ENCODE measurements at regions not wholly inside any gene's neighbourhood (a gene's known extent, or its start where the extent isn't known, plus 50 kb on each side); places are given as distances from the start of the nearest gene placed in this dataset.
"Not testable (repeated sequence)": the region's sequence is repeated elsewhere in the genome, so short reads cannot be mapped to it uniquely, and the experiment has no call there.

GRCh38 chr7:34207810-34208209 lies 302.5 kb downstream of the BMPER start:
- no peak for DNase-seq (ENCODE audit: low read depth in 3 of 3)

GRCh38 chr7:34208878-34209621 lies 303.7 kb downstream of the BMPER start:
- no peak for DNase-seq (ENCODE audit: low read depth in 3 of 3)

DNA sequence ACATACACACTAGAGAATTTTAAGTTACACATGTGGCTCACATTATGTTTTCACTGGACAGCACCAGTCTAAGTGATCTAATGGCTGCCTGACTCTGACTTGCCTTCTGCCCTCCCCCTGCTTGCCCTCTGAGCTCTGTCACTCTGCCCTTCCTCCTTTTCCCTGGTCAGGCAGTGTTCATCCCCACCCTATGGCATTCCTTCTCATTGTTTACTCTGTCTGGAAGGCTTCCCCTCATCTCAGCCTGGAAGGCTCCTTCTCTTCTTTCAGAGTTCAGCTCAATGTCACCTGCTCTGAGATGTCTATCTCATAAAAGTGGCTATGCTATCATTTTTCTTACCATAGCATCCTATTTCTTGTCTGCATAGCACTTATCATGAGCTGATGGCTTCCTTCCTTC lies 305.7 kb downstream of the BMPER start:
- DNase-seq (ENCODE audit: low read depth in 3 of 3) = no peak

GRCh38 chr7:34217972-34218371 lies 312.6 kb downstream of the BMPER start:
- no peak for DNase-seq (ENCODE audit: low read depth in 3 of 3)

GRCh38 chr7:34219153-34219718 lies 313.9 kb downstream of the BMPER start:
- no peak for DNase-seq (ENCODE audit: low read depth in 3 of 3)

DNA sequence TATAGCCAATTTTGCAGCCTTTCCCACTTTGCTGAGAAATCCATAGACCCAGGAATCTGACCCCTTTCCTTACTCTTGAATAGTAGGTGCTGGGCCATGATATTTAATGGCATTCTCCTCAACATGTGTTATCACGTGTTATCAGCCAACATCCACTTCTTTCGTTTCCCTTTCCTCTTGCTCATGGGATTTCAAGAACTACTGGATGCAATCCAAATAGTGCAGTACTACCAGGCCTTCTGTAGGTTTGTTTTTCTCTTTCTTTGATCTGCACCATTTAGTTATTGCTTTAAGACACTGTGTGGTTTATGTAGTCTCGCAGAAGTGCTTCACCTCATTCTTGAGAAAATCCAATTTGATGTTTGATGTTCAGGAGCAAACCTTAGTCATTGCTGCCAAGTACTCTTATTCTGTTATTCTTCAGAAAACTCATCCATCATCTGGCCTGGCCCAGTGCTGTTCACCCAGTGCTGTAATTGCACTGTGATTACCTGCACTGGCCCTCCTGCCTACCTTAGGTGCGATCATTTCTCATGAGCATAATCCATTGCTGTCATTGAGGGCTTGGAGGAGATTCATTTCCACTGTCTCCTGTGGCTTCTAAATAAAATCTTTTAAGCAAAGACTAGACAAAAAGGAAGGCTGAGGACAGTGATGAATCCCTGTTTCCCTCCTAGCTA lies 315.3 kb downstream of the BMPER start:
- DNase-seq (ENCODE audit: low read depth in 3 of 3) = no peak

- no peak for DNase-seq (ENCODE audit: low read depth in 3 of 3)
These were observed 317.0 kb downstream of the BMPER start for GRCh38 chr7:34222316-34222715.

DNA sequence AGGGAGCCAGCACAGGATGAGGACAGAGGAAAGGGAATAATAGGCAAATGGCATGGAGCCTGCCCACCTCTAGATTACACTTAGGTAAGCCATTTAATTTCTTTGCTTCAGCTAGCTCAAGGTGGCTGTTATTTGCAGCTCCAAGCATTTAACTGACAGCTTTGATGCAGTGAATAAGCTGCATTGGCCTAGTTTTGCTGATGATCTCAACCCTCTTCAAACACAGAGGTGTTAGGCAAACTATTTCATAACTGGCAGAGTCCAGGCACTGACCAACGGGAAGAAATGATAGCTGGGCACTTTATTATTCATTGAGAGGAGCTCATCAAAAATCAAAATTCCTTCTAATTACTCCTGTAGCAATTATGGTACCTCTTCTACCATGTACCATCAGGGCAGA lies 317.4 kb downstream of the BMPER start:
- DNase-seq (ENCODE audit: low read depth in 3 of 3) = no peak

DNA sequence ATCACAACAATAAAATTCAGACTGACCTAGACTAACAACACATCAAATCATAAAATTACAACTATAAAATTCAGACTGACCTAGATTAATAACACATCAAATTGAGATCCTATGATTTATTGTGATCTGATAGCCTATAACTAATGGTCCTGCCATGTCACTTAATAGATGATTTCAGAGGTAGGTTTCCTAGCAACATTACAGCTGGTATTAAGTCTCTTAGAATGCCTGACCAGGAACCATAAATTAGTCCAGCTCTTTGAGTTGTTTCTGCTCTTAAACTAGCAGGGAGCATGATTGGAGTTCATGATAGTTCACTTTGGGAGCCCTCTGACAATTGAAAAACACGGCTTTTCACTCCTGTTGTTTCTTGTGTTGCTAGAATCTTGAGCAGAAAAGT lies 318.9 kb downstream of the BMPER start:
- no peak for DNase-seq (ENCODE audit: low read depth in 3 of 3)

DNA sequence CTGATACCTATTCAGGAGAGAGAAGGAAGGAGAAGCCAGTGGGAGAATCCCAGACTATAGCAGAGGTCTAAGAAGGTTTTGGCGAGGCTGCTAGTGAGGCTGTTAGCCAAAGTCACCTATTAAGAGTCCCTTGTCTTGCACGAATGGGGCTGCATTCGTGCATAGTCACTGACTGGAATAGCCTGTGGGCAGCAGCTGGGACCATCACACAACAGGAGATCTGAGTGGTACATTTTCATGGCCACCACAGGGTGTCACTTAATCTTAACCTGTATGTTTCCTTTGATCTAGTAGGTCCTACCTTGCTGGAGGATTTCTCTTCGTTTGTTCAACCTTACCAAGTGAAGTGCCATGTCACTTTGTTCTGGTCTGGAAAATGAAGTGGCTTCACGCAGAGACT lies 319.9 kb downstream of the BMPER start:
- no peak for DNase-seq (ENCODE audit: low read depth in 3 of 3)

DNA sequence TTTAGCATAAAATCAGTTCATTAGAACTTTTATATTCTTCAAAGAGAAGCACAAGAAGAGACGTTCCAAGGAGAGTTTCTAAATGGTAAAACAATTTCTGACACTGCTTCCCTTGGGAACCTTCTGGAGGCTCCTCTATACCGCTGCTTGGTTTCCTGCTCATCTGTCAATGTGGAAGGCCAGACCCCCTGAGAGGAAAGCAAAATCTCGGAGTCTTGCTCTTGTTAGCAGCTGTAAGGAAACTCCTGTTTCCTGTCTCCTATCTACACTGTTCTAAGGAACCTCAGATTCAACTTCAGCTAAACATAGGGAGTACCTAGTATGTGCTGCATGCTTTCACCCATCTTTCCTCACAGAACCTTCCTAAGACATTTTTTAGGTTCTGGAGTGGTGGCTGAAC lies 322.2 kb downstream of the BMPER start:
- DNase-seq (ENCODE audit: low read depth in 3 of 3) = no peak

DNA sequence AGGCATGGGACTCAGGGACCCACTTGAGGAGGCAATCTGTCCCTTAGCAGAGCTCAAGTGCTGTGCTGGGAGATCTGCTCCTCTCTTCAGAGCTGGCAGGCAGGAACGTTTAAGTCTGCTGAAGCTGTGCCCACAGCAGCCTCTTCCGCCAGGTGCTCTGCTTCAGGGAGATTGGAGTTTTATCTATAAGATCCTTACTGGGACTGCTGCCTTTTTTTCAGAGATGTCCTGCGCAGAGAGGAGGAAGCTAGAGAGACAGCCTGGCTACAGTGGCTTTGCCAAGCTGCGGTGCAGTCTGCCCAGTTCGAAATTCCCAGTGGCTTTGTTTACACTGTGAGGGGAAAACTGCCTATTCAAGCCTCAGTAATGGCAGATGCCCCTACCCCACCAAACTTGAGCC lies 329.8 kb downstream of the BMPER start:
- DNase-seq (ENCODE audit: low read depth in 3 of 3) = not testable (repeated sequence)

DNA sequence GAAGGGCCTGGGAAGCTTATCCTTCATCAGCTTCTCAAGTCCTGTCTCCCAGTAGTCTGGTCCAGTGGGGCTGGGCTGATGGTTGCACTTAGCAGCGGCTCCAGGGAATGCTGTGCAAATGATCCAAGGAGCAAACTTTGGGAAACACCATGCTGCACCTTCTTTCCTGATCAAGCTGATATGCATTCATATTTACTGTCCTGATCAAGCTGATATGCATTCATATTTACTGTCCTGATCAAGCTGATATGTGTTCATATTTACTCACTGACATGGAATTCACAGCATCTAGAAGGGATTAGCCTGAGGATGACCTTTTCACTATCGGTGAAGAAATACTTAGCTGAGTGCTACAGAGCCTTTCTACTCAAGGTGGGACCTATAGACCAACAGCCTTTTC lies 330.7 kb downstream of the BMPER start:
- no peak for DNase-seq (ENCODE audit: low read depth in 3 of 3)

- no peak for DNase-seq (ENCODE audit: low read depth in 3 of 3)
These were observed 331.6 kb downstream of the BMPER start for GRCh38 chr7:34236839-34237492.

- no peak for DNase-seq (ENCODE audit: low read depth in 3 of 3)
These were observed 332.1 kb downstream of the BMPER start for GRCh38 chr7:34237493-34237849.

GRCh38 chr7:34240417-34240816 lies 335.1 kb downstream of the BMPER start:
- no peak for DNase-seq (ENCODE audit: low read depth in 3 of 3)

- DNase-seq (ENCODE audit: low read depth in 3 of 3) = no peak
These were observed 337.1 kb downstream of the BMPER start for GRCh38 chr7:34242391-34242790.

DNA sequence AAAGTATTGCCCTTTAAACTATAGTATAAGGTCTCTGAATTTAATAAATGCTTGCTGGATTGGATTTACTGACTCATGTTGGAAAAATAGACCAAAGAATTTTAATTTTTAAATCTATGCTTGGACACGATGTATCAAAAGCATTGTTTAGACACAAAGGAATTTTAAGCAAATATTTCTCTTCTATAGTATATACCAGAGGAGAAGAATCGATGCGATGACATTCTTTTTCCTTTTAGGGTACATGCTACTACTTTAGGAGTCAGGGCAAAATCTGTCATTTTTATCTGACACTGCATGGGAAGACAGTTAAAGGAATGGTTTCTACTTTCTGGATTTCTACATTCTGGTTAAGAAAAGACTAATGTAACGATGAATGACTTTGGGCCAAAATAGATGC lies 339.9 kb downstream of the BMPER start:
- no peak for DNase-seq (ENCODE audit: low read depth in 3 of 3)

- DNase-seq (ENCODE audit: low read depth in 3 of 3) = no peak
These were observed 342.1 kb downstream of the BMPER start for GRCh38 chr7:34247468-34247867.

- DNase-seq (ENCODE audit: low read depth in 3 of 3) = no peak
These were observed 343.9 kb downstream of the BMPER start for GRCh38 chr7:34249192-34249591.

DNA sequence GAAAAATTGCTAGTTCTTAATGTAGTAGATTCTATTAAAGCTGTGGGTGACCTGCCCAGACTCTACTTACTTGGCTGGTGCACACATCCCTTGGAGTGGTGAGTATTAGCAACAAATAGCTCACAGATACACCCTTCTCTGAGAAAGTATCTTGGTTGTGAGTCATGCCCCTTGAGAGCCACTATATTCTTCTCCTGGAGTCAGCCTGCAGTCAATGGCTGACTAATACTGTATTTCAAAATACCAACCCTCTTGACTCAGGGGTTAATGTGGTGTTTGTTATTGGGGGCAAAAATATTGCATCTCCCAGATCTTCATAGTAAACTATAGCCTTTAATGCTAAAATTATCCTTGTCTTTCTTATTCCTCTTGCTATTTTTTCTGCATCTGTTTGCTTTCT lies 354.9 kb downstream of the BMPER start:
- no peak for DNase-seq (ENCODE audit: low read depth in 3 of 3)

- DNase-seq (ENCODE audit: low read depth in 3 of 3) = no peak
These were observed 357.8 kb downstream of the BMPER start for GRCh38 chr7:34263168-34263567.

- DNase-seq (ENCODE audit: low read depth in 3 of 3) = no peak
These were observed 363.7 kb downstream of the BMPER start for GRCh38 chr7:34269084-34269483.
